Panc1 (cell line): ENCODE measurements at regions not wholly inside any gene's neighbourhood (a gene's known extent, or its start where the extent isn't known, plus 50 kb on each side); places are given as distances from the start of the nearest gene placed in this dataset.

Source experiments
- ATAC-seq: fragments of 200-7000 bp; cut with Tn5 transposase; 2 replicates; pipeline ENCODE4 v1.9.1; 2020; ENCODE audit warnings: mild to moderate bottlenecking, moderate library complexity
- BruUV-seq: library from RNA; stranded (reverse); fragments of 400-500 nt; replicated peaks from 2 replicates; lab custom pipeline; 2021; lab: Mats Ljungman, UMichigan
- CTCF ChIA-PET: fragments of 300-600 bp; sonication (Branson Sonifier 250); formaldehyde crosslinking; loops from one replicate; lab custom pipeline; 2022; ENCODE audit warnings: antibody characterized with exemption; lab: Charles Lee
- POLR2A ChIA-PET: fragments of 300-600 bp; sonication (Branson Sonifier 250); formaldehyde crosslinking; loops from one replicate; lab custom pipeline; 2022; ENCODE audit warnings: antibody characterized with exemption; lab: Charles Lee
- DNase-seq: peaks from one replicate; pipeline ENCODE4 v3.0.0-alpha.2; 2010; ENCODE audit warnings: low read depth, low spot score
- H3K27ac ChIP-seq: 2 replicates; pipeline ENCODE4 v1.5.1; 2011; ENCODE audit warnings: mild to moderate bottlenecking, low read length, inconsistent platforms
- H3K27me3 ChIP-seq: fragments of 200-500 bp; sonication (Bioruptor generic); 2 replicates; pipeline ENCODE4 v1.6.0; 2014; ENCODE audit warnings: low read length, inconsistent platforms; ENCODE audit not compliant: control insufficient read depth, insufficient read depth
- H3K36me3 ChIP-seq: fragments of 200-500 bp; sonication (Bioruptor generic); 2 replicates; pipeline ENCODE4 v1.5.1; 2014; ENCODE audit warnings: inconsistent platforms, mild to moderate bottlenecking, low read length, moderate library complexity; ENCODE audit not compliant: control insufficient read depth, insufficient read depth
- H3K4me1 ChIP-seq: 2 replicates; pipeline ENCODE4 v1.5.1; 2011; ENCODE audit warnings: inconsistent platforms, mild to moderate bottlenecking, low read length, moderate library complexity; ENCODE audit not compliant: control insufficient read depth, insufficient read depth
- H3K4me3 ChIP-seq, 2 experiments: 2 replicates each; pipeline ENCODE4 v1.5.1; 2011 to 2012; ENCODE audit warnings: low read depth in 2 of 2, low read length in 2 of 2, mild to moderate bottlenecking in 2 of 2, inconsistent platforms in 1 of 2, moderate library complexity in 1 of 2
- H3K9me3 ChIP-seq: fragments of 200-500 bp; sonication (Bioruptor generic); 2 replicates; pipeline ENCODE4 v1.5.1; 2014; ENCODE audit warnings: low read depth, mild to moderate bottlenecking, inconsistent platforms, low read length, moderate library complexity; ENCODE audit not compliant: control insufficient read depth, insufficient read depth
- POLR2AphosphoS5 ChIP-seq: IDR thresholded peaks from 2 replicates; pipeline ENCODE4 v1.6.1; 2012; ENCODE audit warnings: mild to moderate bottlenecking, low read depth, low read length, moderate library complexity
- REST ChIP-seq, 2 experiments: IDR thresholded peaks; 2 replicates each; pipeline ENCODE4 v1.6.1; 2011 to 2012; ENCODE audit warnings: low read depth in 2 of 2, control low read depth in 1 of 2, low read length in 1 of 2, mild to moderate bottlenecking in 1 of 2, moderate library complexity in 1 of 2; ENCODE audit not compliant: insufficient read depth in 1 of 2
- SIN3A ChIP-seq: IDR thresholded peaks from 2 replicates; pipeline ENCODE4 v1.6.1; 2012; ENCODE audit warnings: low read depth, mild to moderate bottlenecking, low read length, moderate library complexity, borderline replicate concordance; ENCODE audit not compliant: insufficient read depth
- TCF7L2 ChIP-seq: IDR thresholded peaks from 2 replicates; pipeline ENCODE4 v1.6.1; 2011; ENCODE audit warnings: mild to moderate bottlenecking, low read depth, low read length, inconsistent platforms
- in situ Hi-C: cut with HindIII; loops from 2 replicates; pipeline ENCODE4 v1.10.0; 2016; ENCODE audit warnings: low sequenced_read_pairs, low pct_unique_long_range_greater_than_20kb
- intact Hi-C: fragments of 100-400 bp; cut with micrococcal nuclease; formaldehyde crosslinking; loops from one replicate; pipeline ENCODE4 v1.10.0; 2022; ENCODE audit not compliant: unreplicated experiment
- TF ChIP-seq, protein P1 (sequence below): fragments of 450-650 bp; IDR thresholded peaks from 2 replicates; pipeline ENCODE4 v1.5.1; 2017; ENCODE audit warnings: mild to moderate bottlenecking

GRCh38 chr15:35184646-35185045, 99.6 kb upstream of the NANOGP8 start:
- BruUV-seq = no TSS peak
- intact Hi-C loops = no loop called here
- DNase-seq (no peak), ATAC-seq (no peak)
- H3K4me3 ChIP-seq = no peak overlapping the region
- TF ChIP-seq REST (IDR thresholded peaks at IDR 0.05; ENCODE audit: insufficient read depth in 1 of 2, low read depth in 2 of 2, low read length in 1 of 2) (no peak), TCF7L2 (no peak), POLR2AphosphoS5 (no peak), SIN3A (no peak)
- TF ChIP-seq, protein P1, sequence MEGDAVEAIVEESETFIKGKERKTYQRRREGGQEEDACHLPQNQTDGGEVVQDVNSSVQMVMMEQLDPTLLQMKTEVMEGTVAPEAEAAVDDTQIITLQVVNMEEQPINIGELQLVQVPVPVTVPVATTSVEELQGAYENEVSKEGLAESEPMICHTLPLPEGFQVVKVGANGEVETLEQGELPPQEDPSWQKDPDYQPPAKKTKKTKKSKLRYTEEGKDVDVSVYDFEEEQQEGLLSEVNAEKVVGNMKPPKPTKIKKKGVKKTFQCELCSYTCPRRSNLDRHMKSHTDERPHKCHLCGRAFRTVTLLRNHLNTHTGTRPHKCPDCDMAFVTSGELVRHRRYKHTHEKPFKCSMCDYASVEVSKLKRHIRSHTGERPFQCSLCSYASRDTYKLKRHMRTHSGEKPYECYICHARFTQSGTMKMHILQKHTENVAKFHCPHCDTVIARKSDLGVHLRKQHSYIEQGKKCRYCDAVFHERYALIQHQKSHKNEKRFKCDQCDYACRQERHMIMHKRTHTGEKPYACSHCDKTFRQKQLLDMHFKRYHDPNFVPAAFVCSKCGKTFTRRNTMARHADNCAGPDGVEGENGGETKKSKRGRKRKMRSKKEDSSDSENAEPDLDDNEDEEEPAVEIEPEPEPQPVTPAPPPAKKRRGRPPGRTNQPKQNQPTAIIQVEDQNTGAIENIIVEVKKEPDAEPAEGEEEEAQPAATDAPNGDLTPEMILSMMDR = no peak
- POLR2A ChIA-PET = interaction anchor here (0.7 kb wide), 1 partner anchor 249 kb away, joined by 3 read pairs; no protein-coding TSS in a partner anchor
- CTCF ChIA-PET = no interaction called here
- H3K4me1 ChIP-seq = no peaks in the 10 kb centered on the region
- no peaks in the 10 kb centered on the region for H3K36me3 ChIP-seq
- in situ Hi-C loops = no loop called here
- no peak overlapping the region for H3K27ac ChIP-seq
- no peaks in the 10 kb centered on the region for H3K27me3 ChIP-seq
- H3K9me3 ChIP-seq = no peaks in the 10 kb centered on the region

DNA sequence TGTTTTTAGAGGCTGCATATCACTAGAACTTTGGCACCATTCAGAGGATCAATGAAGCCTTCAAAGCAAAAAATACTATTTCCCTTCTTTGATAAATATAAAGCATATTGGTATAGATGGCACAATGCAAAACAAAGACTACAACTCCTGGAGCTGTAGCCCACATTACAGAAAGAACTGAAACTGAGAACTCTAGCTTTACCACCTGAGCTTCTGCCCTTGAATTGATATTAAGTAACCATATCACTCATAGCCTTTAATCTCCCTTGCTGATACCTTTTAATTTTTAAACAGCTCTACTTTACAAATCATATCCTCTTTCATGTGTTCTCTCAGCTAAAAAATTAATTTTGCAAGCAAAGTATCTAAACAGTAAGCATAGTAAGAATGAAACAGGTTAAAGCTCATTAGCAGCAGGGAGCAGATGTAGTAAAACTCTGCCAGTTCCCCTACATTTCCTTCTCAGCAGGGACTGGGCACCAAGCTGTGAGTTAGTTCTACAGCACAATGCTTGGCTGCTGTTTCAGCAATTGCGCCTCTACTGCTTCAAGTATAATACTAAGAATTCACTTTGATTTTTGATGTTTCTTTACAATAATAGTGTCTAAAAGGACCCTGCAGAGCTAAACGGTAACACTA, 97.9 kb upstream of the NANOGP8 start:
- POLR2A ChIA-PET = no interaction called here
- intact Hi-C loops = no loop called here

More for the DNA sequence above, 97.9 kb upstream of the NANOGP8 start:
- in situ Hi-C loops = no loop called here
- no TSS peak for BruUV-seq
- H3K36me3 ChIP-seq = no peaks in the 10 kb centered on the region
- H3K27ac ChIP-seq = no peak overlapping the region
- ATAC-seq = no peak
- CTCF ChIA-PET = no interaction called here
- TF ChIP-seq TCF7L2 (no peak), SIN3A (no peak)
- TF ChIP-seq, protein P1 = no peak
- no peak for DNase-seq
- H3K9me3 ChIP-seq = no peaks in the 10 kb centered on the region
- no peaks in the 10 kb centered on the region for H3K4me1 ChIP-seq
- H3K27me3 ChIP-seq = no peaks in the 10 kb centered on the region
- H3K4me3 ChIP-seq = no peak overlapping the region
